HCT116 (cell line): ENCODE measurements at regions not wholly inside any gene's neighbourhood (a gene's known extent, or its start where the extent isn't known, plus 50 kb on each side); places are given as distances from the start of the nearest gene placed in this dataset.

Experiments used
- ATAC-seq: fragments of 200-7000 bp; cut with Tn5 transposase; 2 replicates; pipeline ENCODE4 v1.9.1; 2020; ENCODE audit warnings: mild to moderate bottlenecking, moderate library complexity
- BruUV-seq: library from RNA; stranded (reverse); fragments of 400-500 nt; replicated peaks from 2 replicates; lab custom pipeline; 2021; lab: Mats Ljungman, UMichigan
- CTCF ChIA-PET: fragments of 300-600 bp; sonication (Branson Sonifier 250); formaldehyde crosslinking; loops from one replicate; lab custom pipeline; 2021; ENCODE audit warnings: antibody characterized with exemption; lab: Charles Lee
- POLR2A ChIA-PET: fragments of 300-600, 350-600 bp; sonication (Branson Sonifier 250); formaldehyde crosslinking; loops from one replicate; lab custom pipeline; 2021; ENCODE audit warnings: antibody characterized with exemption; lab: Charles Lee
- RAD21 ChIA-PET, 2 experiments: fragments of 300-600 bp; sonication (Branson Sonifier 250); formaldehyde crosslinking; loops; one replicate each; lab custom pipeline; 2023; ENCODE audit warnings: low total read pairs in 2 of 2; ENCODE audit not compliant: uncharacterized antibody in 2 of 2, unreplicated experiment in 2 of 2, low non-redundant PET in 1 of 2; lab: Charles Lee
- DNase-seq: peaks from one replicate; pipeline ENCODE4 v3.0.0-alpha.2; 2010; ENCODE audit warnings: low read depth, low spot score
- H2AFZ ChIP-seq: fragments of 200-600 bp; shearing (Covaris generic), sonication (generic); 2 replicates; pipeline ENCODE4 v1.6.1; 2017; ENCODE audit warnings: low read depth, mixed run types, mixed read lengths, antibody characterized with exemption, low read length; ENCODE audit not compliant: poor library complexity, severe bottlenecking
- H3K27ac ChIP-seq: 2 replicates; pipeline ENCODE4 v1.5.1; 2012; ENCODE audit warnings: low read depth, low read length
- H3K27me3 ChIP-seq: fragments of 200-600 bp; sonication (generic); 2 replicates; pipeline ENCODE4 v1.6.1; 2016; ENCODE audit warnings: mixed run types, low read length, mixed read lengths; ENCODE audit not compliant: insufficient read depth
- H3K36me3 ChIP-seq, 2 experiments: fragments of 200-500 bp in 1 of 2; fragments of 200-600 bp in 1 of 2; sonication (Bioruptor generic) in 1 of 2; sonication (generic) in 1 of 2; 2 replicates each; pipeline versions ENCODE4 v1.5.1 to v1.6.1; 2014 to 2016; ENCODE audit warnings: low read length in 2 of 2, inconsistent platforms in 1 of 2, mixed read lengths in 1 of 2, mixed run types in 1 of 2; ENCODE audit not compliant: insufficient read depth in 2 of 2, control insufficient read depth in 1 of 2
- H3K4me1 ChIP-seq, 2 experiments: fragments of 200-600 bp in 1 of 2; sonication (generic) in 1 of 2; 2 replicates each; pipeline versions ENCODE4 v1.5.1 to v1.6.1; 2012 to 2017; ENCODE audit warnings: low read length in 2 of 2, inconsistent platforms in 1 of 2, mild to moderate bottlenecking in 1 of 2, mixed read lengths in 1 of 2, mixed run types in 1 of 2, moderate library complexity in 1 of 2; ENCODE audit not compliant: insufficient read depth in 2 of 2, control insufficient read depth in 1 of 2
- H3K4me2 ChIP-seq: fragments of 200-600 bp; sonication (generic); 2 replicates; pipeline ENCODE4 v1.6.1; 2017; ENCODE audit warnings: mixed run types, low read length, mixed read lengths
- H3K4me3 ChIP-seq, 2 experiments: fragments of 200-600 bp in 1 of 2; sonication (generic) in 1 of 2; replicated peaks in 1 of 2; 2 replicates each; pipeline ENCODE4 v1.5.1; 2011 to 2016; ENCODE audit warnings: low read length in 2 of 2, control low read depth in 1 of 2, low read depth in 1 of 2, mild to moderate bottlenecking in 1 of 2, mixed read lengths in 1 of 2, mixed run types in 1 of 2
- H3K79me2 ChIP-seq: fragments of 200-600 bp; sonication (generic); 2 replicates; pipeline ENCODE4 v1.6.1; 2017; ENCODE audit warnings: mild to moderate bottlenecking, mixed run types, low read length, moderate library complexity, mixed read lengths; ENCODE audit not compliant: insufficient read depth
- H3K9ac ChIP-seq: fragments of 200-600 bp; sonication (generic); 2 replicates; pipeline ENCODE4 v1.6.1; 2016; ENCODE audit warnings: low read length, mixed read lengths
- H3K9me2 ChIP-seq: fragments of 200-600 bp; sonication (generic), shearing (Covaris generic); 2 replicates; pipeline ENCODE4 v1.6.1; 2017; ENCODE audit warnings: mixed run types, mild to moderate bottlenecking, moderate library complexity; ENCODE audit not compliant: insufficient read depth
- H3K9me3 ChIP-seq, 2 experiments: fragments of 200-500 bp in 1 of 2; fragments of 200-600 bp in 1 of 2; sonication (Bioruptor generic) in 1 of 2; sonication (generic) in 1 of 2; 2 replicates each; pipeline ENCODE4 v1.6.1; 2014 to 2017; ENCODE audit warnings: low read length in 2 of 2, mixed read lengths in 2 of 2, inconsistent platforms in 1 of 2, low read depth in 1 of 2, mild to moderate bottlenecking in 1 of 2, mixed run types in 1 of 2, moderate library complexity in 1 of 2; ENCODE audit not compliant: control insufficient read depth in 1 of 2, insufficient read depth in 1 of 2
- H4K20me1 ChIP-seq: fragments of 200-600 bp; sonication (generic), shearing (Covaris generic); 2 replicates; pipeline ENCODE4 v1.6.1; 2017; ENCODE audit warnings: mixed run types, mild to moderate bottlenecking, moderate library complexity; ENCODE audit not compliant: insufficient read depth
- CBX3 ChIP-seq: IDR thresholded peaks from 2 replicates; pipeline ENCODE4 v1.6.1; 2012; ENCODE audit warnings: low read depth
- CEBPB ChIP-seq: IDR thresholded peaks from 2 replicates; pipeline ENCODE4 v1.6.1; 2012; ENCODE audit warnings: low read depth
- CTCF ChIP-seq, 3 experiments: fragments of 200-600 bp in 1 of 3; sonication (generic) in 1 of 3; IDR thresholded peaks in 2 of 3; conservative IDR thresholded peaks in 1 of 3; 2 replicates each; pipeline ENCODE4 v1.5.1; 2012 to 2017; ENCODE audit warnings: low read depth in 2 of 3, low read length in 2 of 3, antibody characterized with exemption in 1 of 3, borderline replicate concordance in 1 of 3, control low read depth in 1 of 3, mild to moderate bottlenecking in 1 of 3, mixed read lengths in 1 of 3, mixed run types in 1 of 3, moderate library complexity in 1 of 3; ENCODE audit not compliant: insufficient read depth in 1 of 3
- EZH2phosphoT487 ChIP-seq: fragments of 200-600 bp; IDR thresholded peaks from 2 replicates; pipeline ENCODE4 v1.6.1; 2018; ENCODE audit warnings: antibody characterized with exemption, borderline replicate concordance
- RAD21 ChIP-seq: IDR thresholded peaks from 2 replicates; pipeline ENCODE4 v1.6.1; 2012; ENCODE audit warnings: low read depth, mild to moderate bottlenecking
- SP1 ChIP-seq: IDR thresholded peaks from 2 replicates; pipeline ENCODE4 v1.6.1; 2012; ENCODE audit warnings: low read depth
- TCF7L2 ChIP-seq: IDR thresholded peaks from 2 replicates; pipeline ENCODE4 v1.7.0; 2011; ENCODE audit warnings: borderline replicate concordance, inconsistent platforms; ENCODE audit not compliant: insufficient read depth, insufficient read length; ENCODE audit errors: extremely low read depth
- ZFX ChIP-seq: fragments of 450-650 bp; IDR thresholded peaks from 2 replicates; pipeline ENCODE4 v1.6.1; 2017
- intact Hi-C: fragments of 100-400 bp; cut with micrococcal nuclease; formaldehyde crosslinking; loops from 2 replicates; pipeline ENCODE4 v1.10.0; 2022

GRCh38 chr3:156768390-156768789 is 57.8 kb upstream of the LEKR1 start:
- ChIA-PET RAD21 (no interaction called here), POLR2A (no interaction called here), CTCF (no interaction called here)
- no peak overlapping the region for H2AFZ ChIP-seq
- no peaks in the 10 kb centered on the region for H3K79me2 ChIP-seq
- no peak overlapping the region for H3K27ac ChIP-seq
- no peaks in the 10 kb centered on the region for H3K36me3 ChIP-seq
- TF ChIP-seq RAD21: no peak
- no peak for TF ChIP-seq CTCF (IDR thresholded peaks at IDR 0.05 in 2 of 3, conservative IDR thresholded peaks at IDR 0.05 in 1 of 3; ENCODE audit: borderline replicate concordance in 1 of 3, insufficient read depth in 1 of 3, low read depth in 2 of 3, low read length in 2 of 3)
- TF ChIP-seq SP1: no peak
- TF ChIP-seq ZFX: no peak
- TF ChIP-seq CBX3: no peak
- TF ChIP-seq TCF7L2: no peak
- TF ChIP-seq CEBPB: no peak
- TF ChIP-seq EZH2phosphoT487: no peak
- BruUV-seq: no TSS peak
- no peaks in the 10 kb centered on the region for H3K9me3 ChIP-seq
- H3K9me2 ChIP-seq: no peaks in the 10 kb centered on the region
- intact Hi-C loops: no loop called here
- peaks cover 0 to 16% of the 10 kb centered on the region in 2 experiments; a peak in 2 of 4 replicates for H3K4me1 ChIP-seq
- no peaks in the 10 kb centered on the region for H4K20me1 ChIP-seq
- no peak for DNase-seq
- no peaks in the 10 kb centered on the region for H3K27me3 ChIP-seq
- H3K4me3 ChIP-seq: no peak overlapping the region
- H3K9ac ChIP-seq: no peak overlapping the region
- no peak for ATAC-seq
- H3K4me2 ChIP-seq: no peak overlapping the region
